ENCODE measurements at regions not wholly inside any gene's neighbourhood (a gene's known extent, or its start where the extent isn't known, plus 50 kb on each side); places are given as distances from the start of the nearest gene placed in this dataset.
A peak's percentile ranks its signal among the peaks of the same experiment; 100 is the strongest.

GRCh38 chr7:340979-341694 is 51.2 kb downstream of the FOXL3 start:
- no peak for DNase-seq

GRCh38 chr7:341841-342638 is 52.1 kb downstream of the FOXL3 start:
- DNase-seq, result no peak

GRCh38 chr7:342681-343216 is 52.8 kb downstream of the FOXL3 start:
- no peak for DNase-seq

- DNase-seq, result no peak
Observed at GRCh38 chr7:343227-343822, 53.4 kb downstream of the FOXL3 start.

- no peak for DNase-seq
Observed at GRCh38 chr7:343864-344607, 54.1 kb downstream of the FOXL3 start.

DNA sequence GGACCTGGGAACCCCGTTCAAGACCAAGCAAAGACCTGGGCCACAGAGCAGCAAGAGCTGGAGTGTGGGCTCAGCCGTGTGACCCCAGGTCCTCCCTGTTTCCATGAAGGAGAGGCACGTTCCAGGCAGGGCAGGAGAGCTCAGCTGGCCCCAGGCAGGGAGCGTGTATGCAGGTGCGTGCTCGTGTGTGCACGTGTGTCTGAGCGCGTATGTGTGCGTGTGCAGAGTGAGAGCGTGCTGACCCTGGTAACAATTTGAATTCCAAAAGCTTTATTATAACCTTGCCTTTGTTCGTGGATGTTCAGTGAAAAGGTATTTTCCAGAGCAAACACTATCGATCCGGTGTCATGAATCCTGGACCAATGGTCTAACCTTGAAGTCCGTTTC is 54.6 kb downstream of the FOXL3 start:
- DNase-seq, result no peak

- DNase-seq, result no peak
Observed at GRCh38 chr7:346116-346898, 56.3 kb downstream of the FOXL3 start.

DNA sequence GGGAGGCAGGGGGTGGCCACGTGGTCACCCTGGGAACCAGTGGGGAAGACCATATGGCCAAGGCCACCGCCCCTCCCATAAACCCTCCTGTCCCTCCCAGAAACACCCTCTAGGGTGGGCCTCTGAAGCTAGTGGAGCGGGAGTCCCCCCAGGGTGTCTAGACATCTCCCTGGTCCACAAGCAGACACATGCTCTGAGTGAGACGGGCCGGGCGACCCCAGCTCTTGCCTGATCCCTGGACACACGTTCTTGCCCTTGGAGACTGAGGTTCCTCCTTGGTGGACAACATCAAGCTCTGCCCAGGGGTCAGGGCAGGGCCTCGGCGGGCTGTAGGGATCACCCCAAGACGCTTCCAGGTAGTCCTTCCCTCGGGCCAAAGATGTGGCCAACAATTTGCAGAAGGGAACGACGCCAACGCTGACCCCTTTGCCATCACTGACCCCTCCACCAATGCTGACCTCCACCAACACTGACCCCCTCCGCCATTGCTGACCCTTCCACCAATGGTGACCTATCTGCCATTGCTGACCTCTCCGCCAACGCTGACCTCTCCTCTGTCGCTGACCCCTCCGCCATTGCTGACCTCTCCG is 57.1 kb downstream of the FOXL3 start:
- DNase-seq, result no peak

DNA sequence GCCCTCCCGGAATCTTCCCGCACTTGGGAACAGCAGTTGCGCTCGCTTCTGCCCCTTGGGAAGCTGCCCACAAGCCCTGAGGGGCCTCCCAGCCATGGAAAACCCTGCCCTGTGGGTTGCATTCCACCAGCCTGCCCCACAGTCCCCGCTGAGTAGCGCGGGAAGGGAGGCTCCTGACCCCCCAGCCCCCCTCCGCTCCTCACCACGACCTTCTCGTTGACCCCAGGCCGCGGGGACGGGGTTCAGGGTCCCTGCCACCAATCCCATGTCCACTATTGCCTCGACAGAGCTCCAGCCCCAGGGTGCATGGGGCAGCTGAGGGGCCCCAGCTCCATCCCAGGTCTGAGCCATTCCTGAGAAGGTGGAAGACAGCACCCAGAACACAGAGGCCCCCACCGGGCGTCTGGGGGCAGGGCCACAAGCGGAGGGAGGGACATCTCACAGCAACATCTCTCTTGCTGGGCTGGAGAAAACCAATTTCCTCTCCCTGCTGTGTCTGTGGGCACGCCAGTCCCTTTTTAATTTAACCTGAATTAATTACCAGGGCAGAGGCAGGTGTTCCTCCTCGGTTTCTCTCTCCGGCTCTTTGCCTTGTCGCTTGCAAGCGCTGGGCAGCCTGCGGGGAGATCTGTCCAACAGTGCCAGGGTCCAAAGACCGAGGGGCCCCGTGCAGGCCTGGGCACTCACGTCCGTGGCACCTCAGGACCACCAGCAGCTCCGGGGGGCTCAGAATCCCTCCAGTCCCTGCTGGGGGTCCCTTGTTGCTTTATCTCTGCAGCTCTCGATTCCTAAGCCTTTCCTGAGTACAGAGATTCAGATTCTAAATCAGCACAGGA is 57.9 kb downstream of the FOXL3 start:
- DNase-seq, result no peak

- no peak for DNase-seq
Observed at GRCh38 chr7:348480-348844, 58.5 kb downstream of the FOXL3 start.

DNA sequence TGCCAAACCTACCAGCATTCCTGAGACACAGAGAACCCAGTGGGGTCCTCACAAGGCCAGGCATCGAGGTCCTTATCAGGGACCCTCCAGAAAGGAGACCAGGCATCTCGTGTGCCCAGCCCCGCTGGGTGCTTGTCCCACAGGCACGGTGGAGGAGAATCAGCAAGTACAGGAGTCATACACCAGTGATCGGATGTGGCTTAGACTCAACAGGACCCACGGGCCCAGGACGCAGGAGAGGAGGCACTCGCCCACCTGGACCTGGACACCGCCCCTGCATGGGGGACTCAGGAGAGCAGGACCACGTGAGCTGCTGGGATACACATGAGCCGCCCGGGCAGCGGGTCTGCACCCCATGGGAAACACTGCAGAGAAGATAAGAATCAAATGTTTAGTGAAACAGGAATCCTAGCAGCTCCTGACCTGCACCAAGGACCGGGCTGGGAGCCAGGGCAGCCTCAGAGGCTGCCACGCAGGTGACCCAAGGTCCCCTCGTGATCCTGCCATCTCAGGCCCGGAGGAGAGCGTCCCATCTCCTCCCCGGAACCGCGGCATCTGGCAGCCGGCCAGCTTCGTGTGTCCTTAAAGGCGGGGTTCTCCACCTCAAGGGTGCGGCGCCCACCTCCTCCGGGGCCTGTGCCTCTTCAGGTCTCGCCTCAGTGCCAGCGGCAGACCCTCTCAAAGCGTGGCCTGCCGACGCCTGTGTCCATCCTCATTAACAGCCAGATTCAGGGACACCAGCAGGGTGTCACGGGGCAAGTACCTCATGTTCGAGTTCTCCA is 59.2 kb downstream of the FOXL3 start:
- DNase-seq, result no peak

- DNase-seq, result peak; percentile 79
Observed at GRCh38 chr7:351256-351655, 61.3 kb downstream of the FOXL3 start.

DNA sequence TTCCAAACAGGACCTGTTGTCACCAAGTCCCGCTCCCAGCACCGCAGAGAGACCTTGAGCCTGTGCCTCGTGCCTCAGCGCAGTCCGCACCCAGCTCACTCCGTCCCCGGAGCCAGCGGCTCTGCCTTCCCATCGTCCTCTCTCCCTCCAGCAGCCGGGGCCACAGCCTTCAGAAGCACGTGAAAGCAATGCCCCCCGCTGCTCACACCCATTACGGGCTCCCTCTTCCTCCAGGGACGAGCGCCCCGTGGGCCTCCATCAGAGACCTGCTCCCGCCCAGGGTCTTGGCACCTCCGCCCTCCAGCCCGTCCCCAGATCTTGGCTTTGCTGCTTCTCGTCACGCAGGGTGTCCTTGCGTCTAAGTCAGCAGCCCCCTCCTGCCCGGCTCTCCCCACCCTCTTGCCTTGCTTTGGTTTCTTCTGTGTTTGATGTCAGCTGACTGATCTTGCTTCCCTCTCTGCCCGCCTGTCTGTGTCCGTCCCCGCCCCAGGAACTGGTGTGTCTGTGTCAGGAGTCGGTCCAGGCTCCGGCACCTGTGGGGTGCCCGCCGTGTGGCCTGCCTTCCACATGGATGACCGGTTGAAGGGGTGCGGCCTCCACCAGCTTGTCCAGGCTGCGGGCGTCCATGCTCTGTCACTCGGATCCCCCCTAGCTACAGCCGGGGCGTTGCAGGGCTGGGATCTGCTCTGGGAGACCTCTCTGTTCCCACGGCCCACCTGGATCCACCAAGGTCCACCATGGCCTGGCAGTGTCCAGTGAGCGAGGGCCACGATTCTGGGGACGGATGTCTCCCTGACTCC is 61.9 kb downstream of the FOXL3 start:
- peak; percentile 74 for DNase-seq

GRCh38 chr7:353746-354325 is 63.9 kb downstream of the FOXL3 start:
- DNase-seq, result no peak

GRCh38 chr7:354597-355470 is 64.9 kb downstream of the FOXL3 start:
- no peak for DNase-seq

DNA sequence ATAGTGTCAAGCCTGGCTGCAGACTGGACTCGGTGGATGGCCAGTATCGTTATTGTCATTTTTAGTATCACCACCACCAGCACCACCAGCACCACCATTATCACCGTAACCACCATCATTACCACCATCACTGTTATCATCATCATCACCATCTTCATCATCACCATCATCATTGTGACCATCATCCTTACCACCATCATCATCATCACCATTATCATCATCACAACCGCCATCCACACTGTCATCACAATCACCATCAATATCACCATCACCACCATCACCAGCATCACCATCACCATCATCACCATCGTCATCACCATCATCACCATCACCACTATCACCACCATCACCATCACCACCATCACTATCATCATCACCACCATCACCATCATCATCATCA is 65.6 kb downstream of the FOXL3 start:
- DNase-seq, result no peak

DNA sequence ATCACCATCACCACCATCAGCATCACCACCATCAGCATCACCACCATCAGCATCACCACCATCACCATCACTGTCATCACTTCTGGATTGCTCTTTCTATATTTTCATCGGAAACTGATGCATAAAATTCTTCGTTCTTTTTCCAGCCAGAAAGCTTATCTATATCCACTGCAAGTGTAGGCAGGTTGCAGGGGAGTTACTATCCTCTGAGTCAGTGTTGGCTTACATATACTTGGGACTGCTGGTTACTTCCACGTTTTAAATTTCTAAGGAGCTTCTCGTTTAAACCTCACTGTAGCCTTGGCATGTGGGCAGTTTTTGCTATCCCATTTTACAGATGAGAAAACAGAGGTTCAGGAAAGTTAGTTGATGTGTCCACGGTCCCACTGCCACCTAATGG is 66.1 kb downstream of the FOXL3 start:
- DNase-seq, result no peak

Measured in activated CD8-positive, alpha-beta memory T cell treated with anti-CD3 and anti-CD28 coated beads, Interleukin-2, amount 50 U/mL, for 48 hours (primary cell).